SU-DHL-6 (cell line): ENCODE measurements at regions not wholly inside any gene's neighbourhood (a gene's known extent, or its start where the extent isn't known, plus 50 kb on each side); places are given as distances from the start of the nearest gene placed in this dataset.

Experiments
- EZH2phosphoT487 ChIP-seq: fragments of 200-600 bp; sonication (generic), shearing (Covaris generic); conservative IDR thresholded peaks from 2 replicates; pipeline ENCODE4 v1.6.1; 2018; ENCODE audit warnings: mild to moderate bottlenecking, antibody characterized with exemption, low read length, moderate library complexity, mixed read lengths
- TF ChIP-seq, protein P1 (sequence below): fragments of 200-600 bp; sonication (generic); IDR thresholded peaks from one replicate; pipeline ENCODE4 v1.5.1; 2017; ENCODE audit warnings: antibody characterized with exemption, mild to moderate bottlenecking, low read length, moderate library complexity; ENCODE audit not compliant: insufficient read depth, poor library complexity, severe bottlenecking

GRCh38 chr12:41983856-41984255, 160.8 kb downstream of the GXYLT1 start:
- TF ChIP-seq, protein P1, sequence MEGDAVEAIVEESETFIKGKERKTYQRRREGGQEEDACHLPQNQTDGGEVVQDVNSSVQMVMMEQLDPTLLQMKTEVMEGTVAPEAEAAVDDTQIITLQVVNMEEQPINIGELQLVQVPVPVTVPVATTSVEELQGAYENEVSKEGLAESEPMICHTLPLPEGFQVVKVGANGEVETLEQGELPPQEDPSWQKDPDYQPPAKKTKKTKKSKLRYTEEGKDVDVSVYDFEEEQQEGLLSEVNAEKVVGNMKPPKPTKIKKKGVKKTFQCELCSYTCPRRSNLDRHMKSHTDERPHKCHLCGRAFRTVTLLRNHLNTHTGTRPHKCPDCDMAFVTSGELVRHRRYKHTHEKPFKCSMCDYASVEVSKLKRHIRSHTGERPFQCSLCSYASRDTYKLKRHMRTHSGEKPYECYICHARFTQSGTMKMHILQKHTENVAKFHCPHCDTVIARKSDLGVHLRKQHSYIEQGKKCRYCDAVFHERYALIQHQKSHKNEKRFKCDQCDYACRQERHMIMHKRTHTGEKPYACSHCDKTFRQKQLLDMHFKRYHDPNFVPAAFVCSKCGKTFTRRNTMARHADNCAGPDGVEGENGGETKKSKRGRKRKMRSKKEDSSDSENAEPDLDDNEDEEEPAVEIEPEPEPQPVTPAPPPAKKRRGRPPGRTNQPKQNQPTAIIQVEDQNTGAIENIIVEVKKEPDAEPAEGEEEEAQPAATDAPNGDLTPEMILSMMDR, result no peak
- no peak for TF ChIP-seq EZH2phosphoT487
